ENCODE measurements at regions not wholly inside any gene's neighbourhood (a gene's known extent, or its start where the extent isn't known, plus 50 kb on each side); places are given as distances from the start of the nearest gene placed in this dataset.

GRCh38 chr13:79886601-79887000 lies 405.6 kb downstream of the NDFIP2 start:
- TF ChIP-seq CTCF (conservative IDR thresholded peaks at IDR 0.05; ENCODE audit: low read depth, low read length) (no peak), EZH2 (IDR thresholded peaks at IDR 0.05; ENCODE audit: borderline replicate concordance, low read depth, low read length, poor library complexity, severe bottlenecking) (no peak)
